ENCODE measurements at regions not wholly inside any gene's neighbourhood (a gene's known extent, or its start where the extent isn't known, plus 50 kb on each side); places are given as distances from the start of the nearest gene placed in this dataset.

DNA sequence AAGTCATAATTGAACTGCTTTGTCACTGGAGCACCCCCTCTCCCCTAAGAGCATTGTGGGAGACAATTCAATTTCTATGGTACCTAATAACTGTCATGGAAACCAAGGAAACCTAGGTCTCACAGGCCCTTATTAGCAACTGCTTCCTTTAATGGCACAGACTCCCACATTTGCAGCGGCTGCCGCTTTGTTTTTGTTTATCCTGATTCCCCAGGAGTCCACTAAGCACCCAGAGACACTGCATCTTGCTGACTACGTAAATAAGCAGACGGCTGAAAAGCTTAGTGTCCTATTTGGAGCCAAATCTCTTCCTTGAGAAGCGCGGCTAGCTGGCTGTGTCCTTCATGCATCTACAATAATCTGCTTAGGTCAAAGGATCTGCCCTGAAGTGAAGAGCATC, 494.4 kb downstream of the TMA16 start:
- TF ChIP-seq, protein P1, sequence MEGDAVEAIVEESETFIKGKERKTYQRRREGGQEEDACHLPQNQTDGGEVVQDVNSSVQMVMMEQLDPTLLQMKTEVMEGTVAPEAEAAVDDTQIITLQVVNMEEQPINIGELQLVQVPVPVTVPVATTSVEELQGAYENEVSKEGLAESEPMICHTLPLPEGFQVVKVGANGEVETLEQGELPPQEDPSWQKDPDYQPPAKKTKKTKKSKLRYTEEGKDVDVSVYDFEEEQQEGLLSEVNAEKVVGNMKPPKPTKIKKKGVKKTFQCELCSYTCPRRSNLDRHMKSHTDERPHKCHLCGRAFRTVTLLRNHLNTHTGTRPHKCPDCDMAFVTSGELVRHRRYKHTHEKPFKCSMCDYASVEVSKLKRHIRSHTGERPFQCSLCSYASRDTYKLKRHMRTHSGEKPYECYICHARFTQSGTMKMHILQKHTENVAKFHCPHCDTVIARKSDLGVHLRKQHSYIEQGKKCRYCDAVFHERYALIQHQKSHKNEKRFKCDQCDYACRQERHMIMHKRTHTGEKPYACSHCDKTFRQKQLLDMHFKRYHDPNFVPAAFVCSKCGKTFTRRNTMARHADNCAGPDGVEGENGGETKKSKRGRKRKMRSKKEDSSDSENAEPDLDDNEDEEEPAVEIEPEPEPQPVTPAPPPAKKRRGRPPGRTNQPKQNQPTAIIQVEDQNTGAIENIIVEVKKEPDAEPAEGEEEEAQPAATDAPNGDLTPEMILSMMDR (IDR thresholded peaks at IDR 0.05; ENCODE audit: poor library complexity, severe bottlenecking), result no peak
- no peak for TF ChIP-seq TAF1 (IDR thresholded peaks at IDR 0.05; ENCODE audit: low read depth)
